GM12865 (cell line): ENCODE measurements at regions not wholly inside any gene's neighbourhood (a gene's known extent, or its start where the extent isn't known, plus 50 kb on each side); places are given as distances from the start of the nearest gene placed in this dataset.

Experiments used
- DNase-seq: peaks from one replicate; pipeline ENCODE4 v3.0.0; 2010; ENCODE audit warnings: low read depth
- H3K4me3 ChIP-seq: 2 replicates; pipeline ENCODE4 v1.5.1; 2011; ENCODE audit warnings: mild to moderate bottlenecking, low read depth, low read length, control low read depth
- TF ChIP-seq, protein P1 (sequence below): IDR thresholded peaks from 2 replicates; pipeline ENCODE4 v1.5.1; 2011; ENCODE audit warnings: low read length, control low read depth, low read depth, inconsistent platforms; ENCODE audit not compliant: insufficient read depth; ENCODE audit errors: missing control alignments

DNA sequence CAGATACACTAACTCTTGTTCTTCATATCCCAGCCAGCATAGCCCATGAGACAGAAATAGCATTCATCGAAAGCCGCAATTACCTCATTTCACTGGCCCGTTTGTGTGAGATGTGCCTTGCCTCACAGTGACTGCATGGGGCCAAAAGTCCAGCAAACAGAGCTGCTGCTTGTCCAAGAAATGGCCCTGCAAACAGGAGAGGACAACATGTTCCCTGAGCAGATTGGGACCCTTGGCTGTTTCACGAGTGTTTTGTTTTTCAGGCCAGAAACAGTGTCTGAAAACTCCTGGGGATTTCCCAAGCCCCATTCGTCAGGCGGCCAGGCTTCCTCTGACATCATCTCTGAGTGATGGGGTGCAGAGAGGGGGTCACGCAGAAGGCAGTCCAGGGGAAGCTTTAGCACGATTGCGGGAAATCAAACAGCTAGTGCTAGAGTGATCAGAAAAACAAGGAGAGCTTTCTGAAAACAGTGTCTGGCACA, 503.6 kb upstream of the PAPPA start:
- TF ChIP-seq, protein P1, sequence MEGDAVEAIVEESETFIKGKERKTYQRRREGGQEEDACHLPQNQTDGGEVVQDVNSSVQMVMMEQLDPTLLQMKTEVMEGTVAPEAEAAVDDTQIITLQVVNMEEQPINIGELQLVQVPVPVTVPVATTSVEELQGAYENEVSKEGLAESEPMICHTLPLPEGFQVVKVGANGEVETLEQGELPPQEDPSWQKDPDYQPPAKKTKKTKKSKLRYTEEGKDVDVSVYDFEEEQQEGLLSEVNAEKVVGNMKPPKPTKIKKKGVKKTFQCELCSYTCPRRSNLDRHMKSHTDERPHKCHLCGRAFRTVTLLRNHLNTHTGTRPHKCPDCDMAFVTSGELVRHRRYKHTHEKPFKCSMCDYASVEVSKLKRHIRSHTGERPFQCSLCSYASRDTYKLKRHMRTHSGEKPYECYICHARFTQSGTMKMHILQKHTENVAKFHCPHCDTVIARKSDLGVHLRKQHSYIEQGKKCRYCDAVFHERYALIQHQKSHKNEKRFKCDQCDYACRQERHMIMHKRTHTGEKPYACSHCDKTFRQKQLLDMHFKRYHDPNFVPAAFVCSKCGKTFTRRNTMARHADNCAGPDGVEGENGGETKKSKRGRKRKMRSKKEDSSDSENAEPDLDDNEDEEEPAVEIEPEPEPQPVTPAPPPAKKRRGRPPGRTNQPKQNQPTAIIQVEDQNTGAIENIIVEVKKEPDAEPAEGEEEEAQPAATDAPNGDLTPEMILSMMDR, result no peak
- no peak for DNase-seq
- no peak overlapping the region for H3K4me3 ChIP-seq

DNA sequence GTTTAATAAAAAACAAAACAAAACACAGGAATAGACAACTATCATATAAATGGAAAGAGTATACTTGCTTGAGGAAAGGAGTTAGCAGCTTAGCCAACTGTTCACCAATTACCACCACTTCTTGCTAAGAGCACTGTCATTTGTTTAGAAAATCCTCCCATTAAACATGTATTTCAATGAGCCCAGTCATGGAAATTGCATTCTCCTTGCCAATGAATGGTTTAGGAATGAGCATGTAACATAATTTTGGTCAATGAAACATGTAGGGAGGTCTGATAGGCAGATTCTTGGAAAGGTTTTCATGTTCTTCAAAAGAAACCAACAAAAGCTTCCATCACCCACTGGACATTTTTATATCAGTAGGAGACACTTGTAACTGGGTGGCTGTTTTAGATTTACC, 502.8 kb upstream of the PAPPA start:
- no peak for DNase-seq
- no peak overlapping the region for H3K4me3 ChIP-seq
- TF ChIP-seq, protein P1, result no peak

DNA sequence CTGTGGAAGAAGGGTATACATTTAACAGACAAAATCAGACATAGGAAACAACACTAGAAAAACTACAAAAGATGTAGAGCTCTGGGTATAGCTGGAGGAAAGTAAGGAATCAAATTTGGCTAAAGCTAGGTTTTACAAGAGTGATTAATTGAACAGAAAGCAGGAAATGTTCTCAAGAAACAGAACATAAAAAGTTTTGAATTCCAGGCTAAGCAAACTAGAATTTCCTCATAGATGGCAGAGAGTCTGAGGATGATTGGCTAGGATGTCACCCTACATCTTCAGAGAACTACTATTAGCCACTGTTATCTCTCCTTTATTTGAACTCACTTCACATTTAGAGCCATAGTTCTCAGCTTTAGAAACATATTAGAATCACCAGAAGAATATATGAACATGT, 502.1 kb upstream of the PAPPA start:
- TF ChIP-seq, protein P1, result no peak
- no peak overlapping the region for H3K4me3 ChIP-seq
- DNase-seq, result no peak

DNA sequence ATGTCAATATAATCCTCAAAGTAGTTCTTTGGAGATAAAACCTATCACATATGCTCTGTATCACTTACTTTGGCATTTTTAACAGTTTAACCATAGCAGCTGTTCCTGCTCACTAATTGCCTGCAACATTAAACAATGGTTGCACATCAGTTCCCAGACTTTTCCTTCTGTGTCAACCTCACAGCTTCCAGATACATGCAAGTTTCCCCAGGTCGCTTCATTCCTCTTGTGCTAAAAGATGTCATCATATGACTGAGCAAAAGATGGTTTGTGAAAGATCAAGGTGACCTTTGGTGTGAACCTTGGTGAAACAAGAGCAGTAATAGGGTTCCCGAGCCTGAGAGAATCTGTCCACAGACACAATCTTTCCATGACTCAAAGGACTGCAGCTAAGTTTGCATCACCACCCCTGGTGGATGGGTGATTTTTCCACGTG, 500.4 kb upstream of the PAPPA start:
- DNase-seq, result no peak
- TF ChIP-seq, protein P1, result no peak
- H3K4me3 ChIP-seq, result no peak overlapping the region

DNA sequence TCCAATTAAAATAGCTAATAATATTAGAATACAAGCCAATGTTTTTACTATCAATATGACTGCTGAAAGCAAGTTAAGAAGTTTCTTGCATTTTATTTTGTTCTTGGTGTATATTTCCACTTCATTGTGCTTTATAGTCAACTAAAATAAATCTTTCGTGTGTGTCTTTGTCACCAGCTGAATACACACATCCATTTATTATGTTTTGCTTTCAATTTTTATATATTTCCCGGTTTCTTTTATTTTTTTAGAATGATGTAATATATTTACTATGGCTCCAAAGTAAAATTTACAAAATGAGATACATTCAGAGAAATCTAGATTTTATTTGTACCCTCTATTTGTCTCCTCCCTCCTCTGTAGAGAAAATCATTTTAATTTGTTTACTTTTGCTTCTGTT, 495.9 kb upstream of the PAPPA start:
- no peak for DNase-seq
- TF ChIP-seq, protein P1, result no peak
- no peak overlapping the region for H3K4me3 ChIP-seq

DNA sequence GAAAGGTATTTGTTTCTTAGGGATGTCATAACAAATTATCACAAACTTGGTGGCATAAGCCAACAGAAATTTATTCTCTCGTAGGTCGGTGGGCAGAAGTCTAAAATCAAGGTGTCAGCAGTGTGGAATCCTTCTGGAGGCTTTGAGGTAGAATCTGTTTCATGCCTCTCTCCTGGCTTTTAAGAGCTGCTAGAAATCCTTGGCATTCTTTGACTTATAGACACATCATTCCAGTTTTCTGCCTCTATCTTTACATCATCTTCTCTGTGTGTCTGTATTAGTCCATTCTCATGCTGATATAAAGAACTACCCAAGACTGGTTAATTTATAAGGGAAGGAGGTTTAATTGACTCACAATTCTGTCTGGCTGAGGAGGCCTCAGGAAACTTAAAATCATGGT, 488.1 kb upstream of the PAPPA start:
- no peak overlapping the region for H3K4me3 ChIP-seq
- DNase-seq, result no peak
- TF ChIP-seq, protein P1, result no peak

DNA sequence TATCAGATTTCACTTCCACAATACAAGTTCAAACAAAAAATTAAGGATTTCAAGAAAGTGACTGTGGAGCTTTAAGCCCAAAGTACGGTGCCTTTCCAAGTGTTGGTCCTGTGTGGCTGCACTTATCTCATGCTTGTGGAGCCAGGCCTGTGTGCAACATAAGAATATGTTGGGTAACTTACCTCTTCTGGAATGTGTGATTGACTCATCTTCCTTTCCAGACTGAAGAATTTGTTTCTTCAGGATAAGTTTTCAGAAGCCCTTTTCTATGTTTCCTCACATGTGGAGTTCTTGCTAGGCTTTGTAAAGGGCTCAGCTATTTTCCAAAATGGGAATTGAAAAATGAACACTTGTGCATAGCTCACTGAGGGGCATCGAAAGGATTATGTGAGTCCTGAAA, 485.1 kb upstream of the PAPPA start:
- no peak for DNase-seq
- TF ChIP-seq, protein P1, result no peak
- H3K4me3 ChIP-seq, result no peak overlapping the region
